Upper lobe of right lung (tissue), 1 donor: ENCODE measurements at regions not wholly inside any gene's neighbourhood (a gene's known extent, or its start where the extent isn't known, plus 50 kb on each side); places are given as distances from the start of the nearest gene placed in this dataset.

ENCODE experiments used
- ATAC-seq: fragments of 200-7000 bp; cut with Tn5 transposase; one replicate; pipeline ENCODE4 v1.9.1; 2020; ENCODE audit warnings: mild to moderate bottlenecking, moderate library complexity
- DNase-seq: peaks from one replicate; pipeline ENCODE4 v3.0.0-alpha.2; 2020
- H3K27ac ChIP-seq: fragments of 200-600 bp; one replicate; pipeline ENCODE4 v1.8.0; 2022
- H3K27me3 ChIP-seq: fragments of 200-600 bp; one replicate; pipeline ENCODE4 v1.8.0; 2022; ENCODE audit warnings: mild to moderate bottlenecking
- H3K36me3 ChIP-seq: fragments of 200-600 bp; one replicate; pipeline ENCODE4 v1.8.0; 2022
- H3K4me1 ChIP-seq: fragments of 200-600 bp; one replicate; pipeline ENCODE4 v1.8.0; 2022
- H3K4me3 ChIP-seq: fragments of 200-600 bp; one replicate; pipeline ENCODE4 v1.8.0; 2022; ENCODE audit warnings: mild to moderate bottlenecking
- H3K9me3 ChIP-seq: fragments of 200-600 bp; one replicate; pipeline ENCODE4 v1.8.0; 2022
- CTCF ChIP-seq: fragments of 200-600 bp; IDR thresholded peaks from one replicate; pipeline ENCODE4 v1.8.0; 2022; ENCODE audit warnings: antibody characterized with exemption
- intact Hi-C: fragments of 100-400 bp; cut with DNase I; formaldehyde crosslinking; loops from one replicate; pipeline ENCODE4 v1.11.0; 2022
- donor health status: DM: no; HTN: yes; CAD: no; lungs with severe emphysema.

GRCh38 chr5:174839196-174839595 is 114.8 kb downstream of the MSX2 start:
- ATAC-seq (no peak), DNase-seq (no peak)
- Histone ChIP-seq H3K9me3 (no peaks in the 10 kb centered on the region), H3K27ac (no peak overlapping the region), H3K4me3 (no peak overlapping the region), H3K4me1 (no peaks in the 10 kb centered on the region), H3K36me3 (no peaks in the 10 kb centered on the region), H3K27me3 (no peaks in the 10 kb centered on the region)
- intact Hi-C loops = no loop called here
- no peak for TF ChIP-seq CTCF

- ATAC-seq (peak; percentile 65), DNase-seq (no peak)
- intact Hi-C loops = no loop called here
- no peaks in the 10 kb centered on the region for H3K27me3 ChIP-seq
- no peaks in the 10 kb centered on the region for H3K9me3 ChIP-seq
- TF ChIP-seq CTCF = peak; percentile 30
- no peak overlapping the region for H3K27ac ChIP-seq
- no peaks in the 10 kb centered on the region for H3K36me3 ChIP-seq
- no peaks in the 10 kb centered on the region for H3K4me1 ChIP-seq
- H3K4me3 ChIP-seq = no peak overlapping the region
These were observed 113.8 kb downstream of the MSX2 start for GRCh38 chr5:174837919-174838902.

GRCh38 chr5:174834081-174834480 is 109.7 kb downstream of the MSX2 start:
- intact Hi-C loops = no loop called here
- H3K9me3 ChIP-seq = no peaks in the 10 kb centered on the region
- no peak overlapping the region for H3K4me3 ChIP-seq
- no peaks in the 10 kb centered on the region for H3K27me3 ChIP-seq
- no peaks in the 10 kb centered on the region for H3K36me3 ChIP-seq
- TF ChIP-seq CTCF = no peak
- no peak for DNase-seq
- H3K27ac ChIP-seq = no peak overlapping the region
- ATAC-seq = no peak
- H3K4me1 ChIP-seq = no peaks in the 10 kb centered on the region

GRCh38 chr5:174832811-174833210 is 108.4 kb downstream of the MSX2 start:
- H3K27ac ChIP-seq = no peak overlapping the region
- DNase-seq (no peak), ATAC-seq (no peak)
- intact Hi-C loops = no loop called here
- H3K4me3 ChIP-seq = no peak overlapping the region
- H3K9me3 ChIP-seq = no peaks in the 10 kb centered on the region
- no peaks in the 10 kb centered on the region for H3K4me1 ChIP-seq
- H3K36me3 ChIP-seq = no peaks in the 10 kb centered on the region
- H3K27me3 ChIP-seq = no peaks in the 10 kb centered on the region
- TF ChIP-seq CTCF = no peak

GRCh38 chr5:174832025-174832424 is 107.6 kb downstream of the MSX2 start:
- no peak for ATAC-seq
- no peak for DNase-seq
- H3K27me3 ChIP-seq = no peaks in the 10 kb centered on the region
- no peaks in the 10 kb centered on the region for H3K36me3 ChIP-seq
- no peak for TF ChIP-seq CTCF
- intact Hi-C loops = no loop called here
- H3K27ac ChIP-seq = no peak overlapping the region
- no peaks in the 10 kb centered on the region for H3K4me1 ChIP-seq
- H3K4me3 ChIP-seq = no peak overlapping the region
- H3K9me3 ChIP-seq = no peaks in the 10 kb centered on the region
